ENCODE measurements at regions not wholly inside any gene's neighbourhood (a gene's known extent, or its start where the extent isn't known, plus 50 kb on each side); places are given as distances from the start of the nearest gene placed in this dataset.

GRCh38 chr21:35579520-35580293 lies 480.6 kb downstream of the SETD4 start:
- Histone ChIP-seq H3K36me3 (no peaks in the 10 kb centered on the region), H3K27me3 (peaks cover 0 to 17% (median 0%) of the 10 kb centered on the region in 7 donors), H3K4me1 (peaks cover 0 to 17% (median 0%) of the 10 kb centered on the region in 9 donors), H3K9me3 (no peaks in the 10 kb centered on the region), H3K4me3 (no peak overlapping the region), H3K27ac (no peak overlapping the region)
- ATAC-seq (no peak), DNase-seq (no peak)
- 72 to 76% methylated on average over 2 of the region's 2 CpGs for WGBS, 2 donors
- intact Hi-C loops (cut with DNase I): no loop called here
- TF ChIP-seq CTCF (IDR thresholded peaks at IDR 0.05): no peak

GRCh38 chr21:35578831-35579471 lies 481.4 kb downstream of the SETD4 start:
- no peak overlapping the region for H3K27ac ChIP-seq
- no peak for TF ChIP-seq CTCF (IDR thresholded peaks at IDR 0.05)
- intact Hi-C loops (cut with DNase I): no loop called here
- no peak for DNase-seq
- no peaks in the 10 kb centered on the region for H3K36me3 ChIP-seq
- H3K4me3 ChIP-seq: no peak overlapping the region
- 83 to 84% methylated on average over 12 of the region's 12 CpGs for WGBS, 2 donors
- peaks cover 0 to 17% (median 0%) of the 10 kb centered on the region in 9 donors for H3K4me1 ChIP-seq
- peaks cover 0 to 16% (median 0%) of the 10 kb centered on the region in 7 donors for H3K27me3 ChIP-seq
- no peaks in the 10 kb centered on the region for H3K9me3 ChIP-seq
- no peak for ATAC-seq

- no peak overlapping the region for H3K27ac ChIP-seq
- H3K36me3 ChIP-seq: no peaks in the 10 kb centered on the region
- WGBS, 2 donors: 81 to 89% methylated on average over 6 of the region's 6 CpGs
- no peak overlapping the region for H3K4me3 ChIP-seq
- ATAC-seq: no peak
- intact Hi-C loops (cut with DNase I): no loop called here
- peaks cover 0 to 16% (median 0%) of the 10 kb centered on the region in 7 donors for H3K27me3 ChIP-seq
- H3K9me3 ChIP-seq: no peaks in the 10 kb centered on the region
- H3K4me1 ChIP-seq: peaks cover 0 to 16% (median 0%) of the 10 kb centered on the region in 9 donors
- TF ChIP-seq CTCF (IDR thresholded peaks at IDR 0.05): no peak
- DNase-seq: no peak
These were observed 482.0 kb downstream of the SETD4 start for GRCh38 chr21:35578347-35578782.

GRCh38 chr21:35575280-35575915 lies 484.9 kb downstream of the SETD4 start:
- no peak for ATAC-seq
- H3K27me3 ChIP-seq: peaks cover 0 to 9% (median 0%) of the 10 kb centered on the region in 7 donors
- WGBS, 2 donors: 82 to 86% methylated on average over 3 of the region's 3 CpGs
- intact Hi-C loops (cut with DNase I): no loop called here
- no peak overlapping the region for H3K27ac ChIP-seq
- no peak for DNase-seq
- no peaks in the 10 kb centered on the region for H3K36me3 ChIP-seq
- no peaks in the 10 kb centered on the region for H3K4me1 ChIP-seq
- no peak for TF ChIP-seq CTCF (IDR thresholded peaks at IDR 0.05)
- no peaks in the 10 kb centered on the region for H3K9me3 ChIP-seq
- H3K4me3 ChIP-seq: no peak overlapping the region

Data from heart right ventricle (tissue), 16 donors.